Stimulated activated CD8-positive, alpha-beta memory T cell treated with anti-CD3 and anti-CD28 coated beads, Interleukin-2, amount 100 ng/mL, for 48 hours (primary cell): ENCODE measurements at regions not wholly inside any gene's neighbourhood (a gene's known extent, or its start where the extent isn't known, plus 50 kb on each side); places are given as distances from the start of the nearest gene placed in this dataset.

Experiments
- DNase-seq, 2 donors: peaks; one replicate each; pipeline ENCODE4 v3.0.0-alpha.2; 2020; ENCODE audit warnings: low read depth in 2 of 2

DNA sequence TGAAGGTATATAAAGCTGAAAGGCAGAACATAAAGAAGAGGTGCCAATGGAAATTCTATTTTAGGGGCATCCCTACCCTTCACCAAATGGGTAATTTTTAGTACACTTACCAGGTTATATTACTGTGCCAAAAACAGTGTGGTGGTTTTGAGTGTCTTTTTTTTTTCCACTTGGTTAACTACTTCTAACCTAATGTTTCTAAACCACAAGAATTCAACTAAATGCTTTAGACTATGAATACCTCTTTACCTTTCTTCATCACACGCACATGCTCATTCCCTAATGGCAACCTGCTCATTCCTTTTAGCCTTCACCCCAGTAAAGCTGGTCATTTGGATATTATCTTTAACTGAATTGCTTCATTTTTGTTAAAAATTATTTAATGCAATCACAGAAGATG, 215.6 kb downstream of the PIK3R1 start:
- no peak for DNase-seq

DNA sequence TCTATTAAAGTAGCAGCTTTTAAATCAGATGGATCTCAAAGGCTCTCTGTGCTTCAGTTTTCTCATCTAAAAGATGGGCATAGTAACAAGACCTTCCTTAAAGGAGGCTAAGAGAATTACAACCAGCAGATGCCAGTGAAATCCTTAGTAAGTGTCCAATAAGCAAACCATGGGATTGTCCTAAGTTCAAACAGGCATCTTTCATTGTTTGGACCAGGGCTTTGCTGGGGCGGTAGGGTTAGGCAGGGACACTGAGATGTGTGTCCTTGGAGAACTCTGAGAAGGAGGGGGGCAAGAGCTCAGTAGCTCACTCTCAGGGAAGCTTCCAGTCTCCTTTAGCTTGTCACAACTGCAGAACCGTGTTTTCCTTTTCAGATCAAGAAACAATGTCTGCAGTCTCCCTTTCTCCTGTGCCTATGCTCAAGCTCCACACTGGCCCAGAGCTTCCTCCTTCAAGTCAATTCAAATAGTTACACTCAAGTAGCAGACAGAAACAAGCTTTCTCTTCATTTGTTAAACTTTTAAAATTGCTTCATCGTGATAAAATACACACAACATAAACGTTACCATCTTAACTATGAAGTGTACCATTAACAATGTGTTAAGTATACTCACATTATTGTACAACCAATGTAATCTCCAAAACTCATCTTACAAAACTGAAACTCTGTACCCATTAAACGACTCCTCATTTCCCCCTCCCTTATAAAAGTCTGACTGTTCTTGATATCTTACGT, 216.2 kb downstream of the PIK3R1 start:
- DNase-seq: no peak

DNA sequence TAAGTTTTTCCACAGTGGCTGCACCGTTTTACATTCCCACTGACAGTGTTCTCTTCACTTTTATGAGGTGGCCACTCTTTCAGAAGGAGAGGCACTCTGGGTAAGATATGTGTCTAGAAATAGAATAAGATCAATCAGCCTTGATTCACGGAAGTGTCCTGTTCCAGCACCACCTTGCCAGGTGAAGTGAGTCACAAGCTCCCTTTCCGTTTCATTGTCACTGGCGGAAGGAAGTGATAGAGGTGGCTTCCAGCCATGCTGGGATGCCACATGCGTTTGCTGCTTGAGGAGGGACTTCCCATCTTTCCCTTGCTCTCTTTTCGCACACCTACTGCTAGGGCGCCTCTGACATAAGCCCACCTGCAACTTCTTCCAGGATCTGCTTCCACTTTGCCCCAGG, 217.1 kb downstream of the PIK3R1 start:
- DNase-seq: no peak

DNA sequence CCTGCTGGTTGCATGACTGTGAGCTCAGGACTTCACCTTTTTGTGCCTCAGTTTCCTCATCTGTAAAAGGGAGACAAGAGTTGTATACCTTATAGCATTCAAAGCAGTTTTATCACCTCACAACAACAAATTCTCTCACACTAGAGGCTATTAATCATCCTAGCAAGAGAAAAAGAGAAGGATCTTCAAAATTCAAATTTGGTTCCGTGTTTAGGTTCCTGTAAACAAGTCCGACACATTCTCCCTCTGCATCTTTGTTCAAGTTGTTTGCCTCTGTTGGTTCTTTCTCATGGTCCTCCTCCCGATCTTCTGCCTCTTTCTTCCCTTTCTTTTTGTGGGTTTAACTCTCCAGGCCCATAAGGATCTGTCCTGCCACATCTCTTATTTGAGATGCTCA, 218.0 kb downstream of the PIK3R1 start:
- no peak for DNase-seq

DNA sequence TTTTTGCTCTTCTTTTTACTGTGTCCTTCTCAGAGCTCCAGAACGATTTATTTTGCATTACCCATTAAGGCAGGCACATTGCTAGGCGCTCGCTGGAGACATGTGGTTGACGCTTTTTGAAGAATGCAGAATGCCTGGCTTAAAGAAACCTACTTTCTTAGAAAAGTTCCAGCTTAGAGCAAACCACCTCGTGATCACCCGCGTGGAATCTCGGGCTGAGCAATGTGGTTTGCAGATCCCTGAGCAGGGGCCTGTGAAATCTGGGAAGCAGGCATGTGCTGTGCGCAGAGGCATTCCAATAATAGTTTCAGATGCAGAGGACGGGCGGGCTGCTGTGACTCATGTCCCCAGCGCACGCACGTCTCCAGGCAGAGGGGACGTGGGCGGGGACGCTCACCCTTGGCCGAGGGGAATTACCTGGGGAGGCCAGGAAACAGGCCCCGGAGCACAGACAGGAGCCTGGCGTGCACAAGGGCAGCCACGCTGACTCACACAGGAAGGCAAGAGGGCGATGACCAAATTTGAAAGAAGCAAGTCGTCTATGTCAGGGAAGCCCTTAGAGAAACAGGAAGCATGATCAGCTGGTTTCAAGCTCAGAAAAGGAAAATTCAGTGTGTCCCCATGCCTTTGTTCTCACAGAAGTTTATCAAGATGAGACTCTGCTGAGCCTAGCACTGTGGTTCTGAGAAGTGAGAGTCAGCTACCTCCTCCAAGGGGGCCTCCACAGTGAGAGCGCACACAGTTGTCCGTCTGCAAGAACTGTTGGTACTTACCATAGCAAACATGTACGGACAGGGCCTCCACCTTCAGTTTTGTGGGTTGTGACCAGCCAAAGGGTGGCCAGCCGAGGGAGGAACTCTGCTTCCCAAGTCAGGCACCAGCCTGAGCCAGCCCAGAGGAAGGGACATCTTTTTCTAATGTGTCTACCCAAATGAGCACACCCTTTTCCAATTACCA, 218.6 kb downstream of the PIK3R1 start:
- DNase-seq: peak; percentile 88 to 94

DNA sequence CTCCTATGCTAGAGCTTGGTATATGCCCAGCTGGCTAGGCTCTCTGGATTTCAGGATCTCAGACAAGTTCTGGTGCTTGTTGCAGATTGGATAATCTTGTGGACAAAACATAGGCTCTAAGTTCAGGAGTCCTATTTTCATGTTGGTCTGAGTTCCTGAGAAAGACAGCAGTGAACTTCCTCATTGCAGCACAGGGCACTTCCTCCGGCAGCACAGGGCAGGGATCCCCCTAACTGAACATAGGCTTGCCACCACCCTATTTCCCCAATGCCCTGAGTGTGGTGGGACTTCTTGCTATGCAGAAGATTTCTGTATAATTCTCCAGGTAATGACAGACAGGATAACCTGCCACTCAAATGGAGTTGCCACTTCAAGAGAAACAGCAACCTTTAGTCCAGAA, 220.1 kb downstream of the PIK3R1 start:
- DNase-seq: no peak

DNA sequence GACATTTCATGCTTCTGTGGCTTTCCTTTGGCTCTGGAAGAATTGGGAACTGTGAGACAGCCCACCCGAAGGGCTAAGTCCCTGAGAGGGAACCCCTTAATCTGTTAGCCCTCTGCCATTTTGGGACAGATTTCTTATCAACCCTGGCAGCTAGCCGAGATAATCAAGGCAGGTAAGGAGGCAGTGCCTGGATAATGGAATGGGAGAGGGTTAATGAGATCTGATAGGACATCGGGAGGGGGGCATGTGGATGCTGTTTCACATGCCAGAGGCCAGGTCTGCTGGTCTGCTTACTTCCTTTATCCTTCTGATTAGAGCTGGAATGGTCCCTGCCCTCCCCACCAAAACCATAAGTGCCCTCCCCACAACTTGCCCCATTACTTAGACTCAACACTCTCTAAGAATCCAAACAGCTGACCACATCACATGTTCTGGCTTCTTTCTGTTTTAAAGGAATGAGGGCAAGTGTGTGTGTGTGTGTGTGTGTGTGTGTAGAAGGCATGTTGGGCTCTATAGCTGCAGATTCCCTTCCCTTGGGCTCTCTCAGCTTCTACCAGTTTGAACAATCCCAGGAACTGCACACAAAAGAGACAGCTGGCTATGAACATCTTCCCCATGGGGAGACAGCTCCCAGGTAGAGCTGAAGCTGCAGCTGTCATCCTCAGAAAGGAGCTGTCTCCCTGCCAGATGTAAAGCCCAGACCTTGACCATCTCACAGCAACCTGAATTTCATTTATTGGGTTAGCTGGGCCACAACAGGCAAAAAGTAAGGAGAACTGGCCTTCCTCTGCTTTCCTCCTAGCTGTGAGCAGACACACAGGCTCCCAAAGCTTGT, 221.3 kb downstream of the PIK3R1 start:
- no peak for DNase-seq

DNA sequence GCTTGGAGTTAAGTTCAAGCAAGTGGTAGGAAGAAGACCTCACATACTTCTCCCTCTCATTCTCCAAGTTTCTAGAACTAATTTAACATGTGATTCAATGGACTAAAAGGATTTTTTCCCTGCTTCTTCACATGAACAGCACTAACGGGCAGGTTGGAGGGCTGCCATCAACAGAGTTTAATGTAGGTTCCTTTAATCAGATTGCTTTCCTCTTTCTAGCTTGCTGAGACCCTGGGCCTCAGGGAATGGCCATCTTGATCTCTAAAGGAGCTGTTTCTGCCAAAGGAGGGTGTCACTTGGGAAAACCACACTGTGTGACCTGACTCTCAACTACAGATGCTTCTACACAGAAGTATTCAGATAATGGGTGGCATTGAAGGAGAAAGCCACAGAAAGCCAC, 223.3 kb downstream of the PIK3R1 start:
- no peak for DNase-seq

DNA sequence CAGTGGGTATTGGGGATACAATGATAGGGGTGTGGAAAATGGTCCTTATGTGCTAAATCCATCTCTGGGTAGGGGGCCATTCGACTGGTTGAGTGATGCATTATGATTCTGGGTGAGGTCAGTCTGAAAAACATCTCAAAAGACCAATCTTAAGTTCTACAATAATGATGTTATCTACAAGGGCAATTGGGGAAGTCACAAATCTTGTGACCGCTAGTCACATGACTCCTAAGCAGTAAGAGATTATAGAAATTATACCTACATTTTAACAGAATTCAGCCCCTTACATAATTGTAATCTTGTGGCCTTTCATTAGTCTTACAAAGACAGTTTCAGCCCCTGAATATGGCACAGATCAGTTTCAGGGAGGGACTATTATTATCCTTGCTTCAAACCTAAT, 224.7 kb downstream of the PIK3R1 start:
- no peak for DNase-seq

DNA sequence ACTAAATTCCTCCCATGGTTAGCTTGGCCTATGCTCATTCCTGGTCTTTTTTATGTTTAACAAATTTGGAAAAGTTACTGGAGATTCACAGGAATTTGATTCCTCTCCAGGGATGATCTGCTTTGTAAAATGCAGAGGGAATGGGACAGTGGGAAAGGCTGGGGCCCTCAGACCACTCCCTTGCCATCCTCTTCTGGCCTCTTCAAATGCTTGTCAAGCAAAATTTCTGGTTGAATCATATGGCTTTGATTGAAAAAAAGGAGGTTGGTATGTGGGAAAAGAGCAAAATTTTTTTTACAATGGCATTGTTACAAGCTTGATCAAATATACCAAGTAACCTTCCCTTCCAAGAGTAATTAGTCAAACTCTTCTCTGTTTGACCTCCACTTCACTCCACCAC, 225.1 kb downstream of the PIK3R1 start:
- no peak for DNase-seq

DNA sequence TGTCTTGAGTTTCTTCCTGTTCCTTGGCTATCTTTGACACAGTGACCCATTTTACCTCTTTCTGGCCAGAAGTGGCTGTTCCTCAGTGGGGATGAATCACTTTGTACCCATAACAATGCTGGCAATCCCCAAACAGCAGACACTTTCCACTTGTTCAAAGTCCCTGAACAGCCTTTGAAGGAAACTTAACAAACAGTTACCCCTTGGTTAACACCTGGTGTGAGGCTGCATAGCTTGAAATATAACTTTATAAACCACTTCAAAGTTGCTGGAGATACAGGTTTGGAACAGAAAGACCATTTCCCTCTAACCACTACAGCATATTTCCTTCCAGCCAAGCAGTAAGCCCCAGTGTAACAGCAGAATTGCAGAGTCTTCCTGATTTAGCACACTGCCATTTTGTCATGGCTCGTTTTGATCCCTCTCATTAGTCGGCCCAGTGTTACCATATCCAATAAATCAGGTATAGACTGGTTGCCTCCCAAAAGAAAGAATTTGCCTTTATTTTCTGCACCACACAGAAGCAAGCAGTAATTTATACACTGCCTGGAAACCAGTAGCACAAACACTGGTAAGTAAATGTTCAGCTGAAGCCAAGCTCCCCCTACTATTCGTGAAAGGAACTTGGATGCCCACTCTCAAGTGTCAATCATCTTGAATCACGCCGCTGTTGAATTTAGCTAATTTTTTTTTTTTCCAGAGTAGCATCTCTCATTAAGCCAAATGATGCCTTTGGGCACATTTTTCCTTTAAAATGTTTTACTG, 225.9 kb downstream of the PIK3R1 start:
- DNase-seq: no peak

DNA sequence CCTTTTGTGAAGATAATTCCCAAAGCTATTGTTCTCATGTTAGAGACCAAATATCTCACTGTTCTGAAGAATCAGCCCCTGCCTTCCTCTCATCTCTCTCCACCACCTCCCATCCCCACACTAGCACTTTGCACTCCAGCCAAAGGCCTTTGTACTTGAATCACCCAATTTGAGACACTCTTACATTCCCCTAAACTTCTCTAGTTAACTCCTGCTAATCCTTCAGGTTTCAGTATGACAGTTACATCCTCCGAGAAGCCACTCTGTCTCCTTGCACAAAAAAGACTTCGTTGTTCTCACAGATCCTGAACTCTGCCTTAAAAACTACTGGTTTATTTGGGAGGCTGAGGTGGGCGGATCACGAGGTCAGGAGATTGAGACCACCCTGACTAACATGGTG, 227.5 kb downstream of the PIK3R1 start:
- DNase-seq: no peak

DNA sequence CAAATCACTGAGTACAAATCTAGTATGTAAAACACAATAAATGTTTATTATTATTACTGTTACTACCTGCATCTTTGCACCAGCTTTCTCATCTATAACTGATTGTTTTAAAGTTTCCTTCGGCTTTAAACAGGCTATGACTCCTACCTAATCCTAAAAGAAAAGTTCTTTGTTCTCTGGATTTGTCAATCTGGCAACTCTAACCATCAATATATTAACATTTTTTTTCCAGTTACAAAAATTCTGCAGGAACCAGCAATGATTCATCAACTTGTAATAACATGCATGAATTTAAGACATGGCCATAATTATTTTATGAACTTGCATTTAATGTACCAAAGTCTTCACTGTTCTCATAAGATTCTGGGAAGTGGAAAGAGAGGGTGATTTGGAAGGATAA, 228.5 kb downstream of the PIK3R1 start:
- no peak for DNase-seq

DNA sequence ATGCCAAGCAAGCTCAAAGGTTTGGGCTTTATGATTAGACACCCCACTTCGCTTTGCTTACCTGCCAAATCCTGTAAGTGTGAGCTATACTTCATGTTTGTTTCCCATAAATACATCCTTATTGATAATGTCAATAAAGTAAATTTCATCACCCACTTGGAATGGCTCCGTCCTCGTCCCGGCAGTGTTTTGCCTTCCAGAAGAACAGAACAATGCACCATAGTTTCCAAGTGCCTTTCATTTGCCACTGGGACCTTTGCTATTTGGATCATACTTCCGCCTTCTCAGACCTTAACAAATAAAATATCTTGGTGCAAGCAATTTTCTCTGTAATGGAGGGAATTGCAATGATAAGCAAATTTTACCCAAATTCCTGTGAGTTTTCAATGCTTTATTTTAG, 229.3 kb downstream of the PIK3R1 start:
- no peak for DNase-seq

DNA sequence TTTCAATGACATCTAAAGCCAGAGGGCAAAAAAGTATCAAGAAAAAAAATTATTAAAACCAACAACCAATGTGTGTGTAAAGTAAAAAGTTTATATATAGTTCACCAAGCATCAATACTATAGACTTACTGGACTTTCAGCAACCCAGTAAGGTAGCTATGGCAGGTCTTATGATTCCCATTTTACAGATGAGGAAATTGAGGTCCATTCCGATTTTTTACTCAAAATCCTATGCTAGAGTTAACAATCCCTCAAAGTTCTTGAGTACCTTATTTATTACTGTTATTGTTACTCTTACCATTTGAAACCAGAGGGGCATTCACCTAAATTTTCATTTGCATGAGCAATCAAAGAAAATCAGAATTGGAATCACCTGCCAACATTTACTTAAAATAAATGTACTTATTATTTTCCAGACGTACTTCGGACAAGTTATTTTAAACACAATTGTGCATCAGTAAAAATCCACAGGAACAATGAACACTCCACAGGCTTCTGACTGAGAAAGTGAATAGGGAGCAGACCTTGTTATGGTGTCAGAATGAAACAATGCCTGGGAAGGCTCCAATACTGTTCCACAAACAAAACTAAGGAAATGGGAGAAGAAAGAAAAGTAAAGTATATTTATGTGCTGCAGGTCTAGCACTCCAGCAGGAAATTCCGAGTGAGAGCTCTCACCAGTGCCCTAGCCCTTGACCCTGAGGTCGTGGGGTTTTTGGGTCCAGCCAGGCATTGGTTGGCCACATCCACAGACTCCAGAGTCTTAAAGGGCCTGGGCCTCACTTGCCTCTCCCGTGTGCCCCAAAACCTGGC, 229.9 kb downstream of the PIK3R1 start:
- DNase-seq: no peak

DNA sequence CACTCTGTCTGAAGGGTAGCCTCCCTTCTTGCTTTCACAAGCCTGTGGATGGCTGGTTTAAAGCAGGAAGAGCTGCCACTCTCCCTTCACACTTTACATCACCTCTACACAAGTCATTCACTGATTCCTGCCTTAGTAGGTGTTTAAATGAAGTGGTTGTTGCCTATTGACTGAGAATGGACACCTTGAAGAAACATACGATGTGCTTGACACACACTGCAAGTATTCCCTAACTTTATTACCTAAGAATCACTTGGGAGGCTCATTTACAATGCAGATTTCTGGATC, 230.5 kb downstream of the PIK3R1 start:
- no peak for DNase-seq

DNA sequence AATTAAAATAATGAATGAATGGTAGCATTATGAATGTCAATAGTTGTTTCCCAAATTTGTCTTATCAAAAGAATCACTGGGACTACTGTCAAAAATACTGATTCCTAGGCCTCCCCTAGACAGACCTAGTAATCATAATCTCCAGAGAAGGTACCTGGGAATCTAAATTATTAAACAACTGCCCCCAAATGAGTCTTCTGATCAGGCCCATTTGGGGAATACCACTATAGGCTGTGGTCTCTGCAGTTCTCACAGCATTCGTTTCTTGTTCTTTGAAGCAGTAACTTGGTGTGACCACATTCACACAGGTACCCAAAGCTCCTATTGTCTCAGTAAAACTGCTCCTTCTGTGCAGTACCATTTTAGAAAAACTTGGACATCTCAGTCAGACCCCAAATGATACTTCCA, 230.9 kb downstream of the PIK3R1 start:
- no peak for DNase-seq

DNA sequence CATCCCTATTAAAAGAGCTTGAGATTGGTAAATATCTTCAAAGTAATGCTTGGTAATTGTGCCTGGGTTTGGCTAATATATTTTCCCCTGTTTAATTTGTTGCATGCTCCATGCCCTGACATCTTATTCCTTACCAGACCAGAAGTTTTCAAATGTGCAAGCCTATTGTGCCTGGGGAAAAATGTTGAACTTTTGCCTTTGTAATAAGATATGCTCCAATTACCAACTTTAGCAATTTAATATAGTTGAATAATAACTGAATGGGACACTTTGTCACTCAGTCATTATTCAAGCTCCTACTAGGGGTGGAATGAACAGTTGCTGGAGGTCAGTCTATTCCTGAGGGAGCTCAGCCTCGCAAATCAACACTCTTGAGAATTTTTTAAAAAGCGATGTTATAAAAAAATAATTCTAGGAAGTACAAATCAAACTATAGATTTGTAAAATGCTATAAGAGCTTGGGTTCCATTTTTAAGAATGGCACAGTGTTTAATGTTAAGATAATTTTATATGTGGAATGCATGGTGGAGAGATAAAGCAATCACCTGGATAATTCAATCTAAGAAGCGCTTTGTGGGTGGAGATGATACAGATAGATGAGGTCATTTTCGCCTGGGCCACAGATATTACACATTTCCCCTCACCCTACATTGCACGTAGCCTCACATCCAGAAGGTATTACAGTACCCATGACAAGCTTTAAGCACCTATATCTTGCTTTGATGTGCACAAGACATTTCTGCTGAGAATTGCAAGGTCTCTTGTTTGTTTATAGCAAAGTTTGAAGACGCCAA, 231.8 kb downstream of the PIK3R1 start:
- no peak for DNase-seq

DNA sequence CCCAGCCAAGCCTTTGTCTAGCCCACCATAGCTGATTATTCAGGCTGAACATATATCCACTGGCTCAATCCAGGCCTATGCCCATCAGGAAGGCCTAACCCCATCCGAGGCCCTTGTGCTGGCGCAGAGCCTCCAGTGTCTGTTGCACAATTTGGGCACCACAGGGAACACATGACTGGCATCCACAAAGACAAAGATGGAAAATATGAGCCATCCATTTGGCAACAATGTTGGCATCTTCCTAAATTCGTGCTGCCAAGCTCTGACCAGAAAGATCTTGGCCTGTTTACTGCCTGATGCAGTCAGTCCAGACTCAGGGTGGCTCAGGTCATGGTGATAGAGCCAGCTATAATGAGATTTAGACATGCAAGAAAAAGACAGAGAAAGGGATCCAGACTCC, 233.8 kb downstream of the PIK3R1 start:
- no peak for DNase-seq

DNA sequence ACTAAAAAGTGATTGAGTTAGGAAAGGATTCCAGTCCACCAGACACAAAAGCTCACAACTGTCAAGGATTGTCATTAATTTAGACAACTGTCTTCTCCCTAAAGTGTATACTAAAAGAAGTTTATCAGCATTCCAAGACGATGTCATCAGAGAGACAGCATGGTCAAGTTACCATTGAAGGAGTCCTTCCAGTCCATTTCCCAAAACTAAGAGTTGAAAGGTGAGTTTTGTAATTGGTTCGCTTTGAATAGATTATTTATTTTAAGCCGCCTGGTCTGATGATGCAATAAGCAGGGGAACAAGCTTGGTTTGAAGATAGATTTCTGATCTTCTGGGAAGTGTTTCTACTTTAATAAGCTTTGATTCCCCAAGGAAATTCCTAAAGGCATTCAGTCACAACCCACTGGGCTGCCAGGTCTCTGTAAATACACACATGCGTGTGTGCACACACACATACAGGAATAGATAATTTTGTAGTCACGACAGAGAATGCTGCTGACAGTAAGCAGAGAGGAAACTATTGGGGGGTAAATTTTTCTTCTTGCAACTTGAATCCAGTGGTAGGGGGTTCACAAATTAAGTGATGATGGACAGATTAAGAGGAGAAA, 234.8 kb downstream of the PIK3R1 start:
- DNase-seq: no peak
